B cell (primary cell): ENCODE measurements at regions not wholly inside any gene's neighbourhood (a gene's known extent, or its start where the extent isn't known, plus 50 kb on each side); places are given as distances from the start of the nearest gene placed in this dataset.

Experiments used
- CTCF ChIP-seq: fragments of 200-600 bp; IDR thresholded peaks from one replicate; pipeline ENCODE4 v1.8.0; 2022; ENCODE audit warnings: antibody characterized with exemption, mild to moderate bottlenecking
- EZH2 ChIP-seq: IDR thresholded peaks from 2 replicates; pipeline ENCODE4 v1.6.1; 2012; ENCODE audit warnings: borderline replicate concordance, low read depth, mild to moderate bottlenecking, moderate library complexity, low read length; ENCODE audit not compliant: insufficient read depth, poor library complexity, severe bottlenecking

DNA sequence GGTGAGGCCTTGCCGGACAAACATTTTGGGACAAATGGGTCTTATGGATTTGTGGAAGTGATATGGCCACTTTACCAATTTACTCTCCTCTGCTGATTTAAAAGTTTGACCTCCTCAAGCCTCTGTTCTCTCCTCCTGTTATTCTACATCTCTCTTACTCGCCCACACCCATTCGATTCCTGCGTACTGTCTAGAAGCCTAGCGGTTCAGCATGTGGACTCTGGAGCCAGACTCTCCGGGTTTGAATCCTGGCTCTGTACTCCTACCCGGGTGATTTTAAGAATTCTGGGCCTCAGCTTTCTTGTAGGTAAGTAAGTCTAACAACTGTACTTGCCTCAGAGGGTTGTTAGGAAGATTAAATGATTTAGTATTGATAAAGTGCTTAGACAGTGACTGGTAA, 168.6 kb upstream of the IFNG-AS1 start:
- TF ChIP-seq CTCF (no peak), EZH2 (no peak)
